ENCODE measurements at regions not wholly inside any gene's neighbourhood (a gene's known extent, or its start where the extent isn't known, plus 50 kb on each side); places are given as distances from the start of the nearest gene placed in this dataset.

- Histone ChIP-seq H3K4me3 (no peak overlapping the region), H3K4me1 (peaks cover 0 to 12% (median 3%) of the 10 kb centered on the region in 3 donors), H3K9me3 (no peaks in the 10 kb centered on the region), H3K27ac (peak overlapping the region in 3 of 4 donors; percentile 38 to 61 (median 60)), H3K27me3 (no peaks in the 10 kb centered on the region), H3K36me3 (no peaks in the 10 kb centered on the region)
- intact Hi-C loops (cut with DNase I), result loop anchor here (5.0 kb wide), 2 partner anchors 199 to 484 kb away; no protein-coding TSS in a partner anchor
- 13 to 16% methylated on average over 8 of the region's 8 CpGs for WGBS, 2 donors
- no peak for DNase-seq
- TF ChIP-seq POLR2A (IDR thresholded peaks at IDR 0.05), result no peak
- TF ChIP-seq CTCF (IDR thresholded peaks at IDR 0.05), result peak; percentile 76 to 95 (median 88)
Observed at GRCh38 chr1:66446261-66447001, 87.5 kb upstream of the SGIP1 start.

DNA sequence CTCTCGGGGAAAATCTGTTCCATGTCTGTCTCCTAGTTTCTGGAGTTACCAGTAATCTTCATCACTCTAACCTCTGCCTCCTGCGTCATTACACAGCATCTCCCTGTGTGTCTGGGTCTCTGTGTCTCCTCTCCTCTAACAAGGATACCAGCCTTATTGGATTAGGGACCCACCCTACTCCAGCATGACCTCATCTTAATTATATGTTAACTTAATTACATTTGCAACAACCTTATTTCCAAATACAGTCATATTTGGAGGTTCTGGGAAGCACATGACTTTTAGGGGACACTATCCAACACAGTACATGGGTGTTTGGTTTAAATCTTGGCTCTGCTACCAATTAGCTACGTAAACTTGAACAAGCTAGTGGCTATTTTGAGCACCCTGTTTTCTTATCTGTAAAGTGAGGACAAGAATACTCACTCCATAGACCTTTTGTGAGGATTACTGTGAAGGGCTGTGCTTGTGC is 83.9 kb upstream of the SGIP1 start:
- intact Hi-C loops (cut with DNase I), result loop anchor here (5.0 kb wide), 1 partner anchor 498 kb away; no protein-coding TSS in a partner anchor
- peak overlapping the region in 3 of 4 donors; percentile 63 to 67 (median 65) for H3K27ac ChIP-seq
- WGBS, 2 donors, result 63 to 75% methylated on average over 3 of the region's 3 CpGs
- no peaks in the 10 kb centered on the region for H3K9me3 ChIP-seq
- H3K4me1 ChIP-seq, result peaks cover 0 to 12% (median 3%) of the 10 kb centered on the region in 3 donors
- no peak overlapping the region for H3K4me3 ChIP-seq
- H3K27me3 ChIP-seq, result no peaks in the 10 kb centered on the region
- no peak for DNase-seq
- no peaks in the 10 kb centered on the region for H3K36me3 ChIP-seq
- TF ChIP-seq POLR2A (IDR thresholded peaks at IDR 0.05), result no peak
- no peak for TF ChIP-seq CTCF (IDR thresholded peaks at IDR 0.05)

- Histone ChIP-seq H3K9me3 (no peaks in the 10 kb centered on the region), H3K36me3 (no peaks in the 10 kb centered on the region), H3K4me1 (peaks cover 0 to 5% (median under 1%) of the 10 kb centered on the region in 3 donors), H3K4me3 (no peak overlapping the region), H3K27ac (peak overlapping the region in 3 of 4 donors; percentile 18 to 67 (median 65)), H3K27me3 (no peaks in the 10 kb centered on the region)
- TF ChIP-seq POLR2A (IDR thresholded peaks at IDR 0.05) (no peak), CTCF (IDR thresholded peaks at IDR 0.05) (no peak)
- 76 to 82% methylated on average over 1 of the region's 1 CpG for WGBS, 2 donors
- no peak for DNase-seq
- intact Hi-C loops (cut with DNase I), result loop anchor here (5.0 kb wide), 1 partner anchor 499 kb away; no protein-coding TSS in a partner anchor
Observed at GRCh38 chr1:66450847-66451246, 83.1 kb upstream of the SGIP1 start.

- intact Hi-C loops (cut with DNase I), result loop anchor here (5.0 kb wide), 1 partner anchor 500 kb away; no protein-coding TSS in a partner anchor
- TF ChIP-seq CTCF (IDR thresholded peaks at IDR 0.05), result no peak
- no peak for TF ChIP-seq POLR2A (IDR thresholded peaks at IDR 0.05)
- H3K27me3 ChIP-seq, result no peaks in the 10 kb centered on the region
- 64 to 69% methylated on average over 1 of the region's 1 CpG for WGBS, 2 donors
- DNase-seq, result no peak
- H3K36me3 ChIP-seq, result no peaks in the 10 kb centered on the region
- H3K4me1 ChIP-seq, result no peaks in the 10 kb centered on the region
- no peak overlapping the region for H3K4me3 ChIP-seq
- no peak overlapping the region for H3K27ac ChIP-seq
- H3K9me3 ChIP-seq, result no peaks in the 10 kb centered on the region
Observed at GRCh38 chr1:66452162-66452561, 81.8 kb upstream of the SGIP1 start.

- no peaks in the 10 kb centered on the region for H3K9me3 ChIP-seq
- H3K36me3 ChIP-seq, result no peaks in the 10 kb centered on the region
- no peak overlapping the region for H3K27ac ChIP-seq
- TF ChIP-seq POLR2A (IDR thresholded peaks at IDR 0.05) (no peak), CTCF (IDR thresholded peaks at IDR 0.05) (no peak)
- WGBS, 2 donors, result 95 to 98% methylated on average over 3 of the region's 3 CpGs
- no peaks in the 10 kb centered on the region for H3K4me1 ChIP-seq
- no peaks in the 10 kb centered on the region for H3K27me3 ChIP-seq
- H3K4me3 ChIP-seq, result no peak overlapping the region
- no peak for DNase-seq
- intact Hi-C loops (cut with DNase I), result loop anchor here (5.0 kb wide), 1 partner anchor 501 kb away; no protein-coding TSS in a partner anchor
Observed at GRCh38 chr1:66452982-66453381, 81.0 kb upstream of the SGIP1 start.
